CD4-positive, alpha-beta T cell treated with Interleukin-1 beta for 1 hour (primary cell): ENCODE measurements at regions not wholly inside any gene's neighbourhood (a gene's known extent, or its start where the extent isn't known, plus 50 kb on each side); places are given as distances from the start of the nearest gene placed in this dataset.
"Not testable (repeated sequence)": the region's sequence is repeated elsewhere in the genome, so short reads cannot be mapped to it uniquely, and the experiment has no call there.

Experiments
- DNase-seq, 2 donors: peaks; one replicate each; pipeline ENCODE4 v3.0.0-alpha.2; 2020 to 2022

GRCh38 chrX:45630078-45630477 lies 429.4 kb upstream of the DIPK2B start:
- DNase-seq, result no peak

- no peak for DNase-seq
Observed at GRCh38 chrX:45628041-45628440, 427.4 kb upstream of the DIPK2B start.

GRCh38 chrX:45623266-45623665 lies 422.6 kb upstream of the DIPK2B start:
- DNase-seq, result no peak

GRCh38 chrX:45622538-45622937 lies 421.9 kb upstream of the DIPK2B start:
- DNase-seq, result no peak

- DNase-seq, result no peak
Observed at GRCh38 chrX:45622042-45622423, 421.4 kb upstream of the DIPK2B start.

- DNase-seq, result no peak
Observed at GRCh38 chrX:45621376-45622041, 420.8 kb upstream of the DIPK2B start.

- no peak for DNase-seq
Observed at GRCh38 chrX:45619290-45619689, 418.6 kb upstream of the DIPK2B start.

GRCh38 chrX:45615591-45615990 lies 414.9 kb upstream of the DIPK2B start:
- not testable (repeated sequence) for DNase-seq

GRCh38 chrX:45614853-45615252 lies 414.2 kb upstream of the DIPK2B start:
- DNase-seq, result no peak

- no peak for DNase-seq
Observed at GRCh38 chrX:45602151-45602550, 401.5 kb upstream of the DIPK2B start.

- DNase-seq, result no peak
Observed at GRCh38 chrX:45601052-45601451, 400.4 kb upstream of the DIPK2B start.

- DNase-seq, result no peak
Observed at GRCh38 chrX:45598861-45599260, 398.2 kb upstream of the DIPK2B start.

GRCh38 chrX:45596188-45596808 lies 395.6 kb upstream of the DIPK2B start:
- no peak for DNase-seq

GRCh38 chrX:45592101-45592500 lies 391.4 kb upstream of the DIPK2B start:
- DNase-seq, result no peak

GRCh38 chrX:45591650-45592049 lies 391.0 kb upstream of the DIPK2B start:
- no peak for DNase-seq

- DNase-seq, result no peak
Observed at GRCh38 chrX:45584717-45585116, 384.0 kb upstream of the DIPK2B start.

GRCh38 chrX:45577361-45577760 lies 376.7 kb upstream of the DIPK2B start:
- DNase-seq, result no peak

- DNase-seq, result no peak
Observed at GRCh38 chrX:45571453-45571852, 370.8 kb upstream of the DIPK2B start.

- no peak for DNase-seq
Observed at GRCh38 chrX:45566456-45566855, 365.8 kb upstream of the DIPK2B start.

GRCh38 chrX:45557387-45557786 lies 356.7 kb upstream of the DIPK2B start:
- no peak for DNase-seq

GRCh38 chrX:45554736-45555135 lies 354.1 kb upstream of the DIPK2B start:
- DNase-seq, result no peak

- DNase-seq, result no peak
Observed at GRCh38 chrX:45553417-45553816, 352.7 kb upstream of the DIPK2B start.

- DNase-seq, result not testable (repeated sequence)
Observed at GRCh38 chrX:45546697-45547096, 346.0 kb upstream of the DIPK2B start.

GRCh38 chrX:45540181-45540580 lies 339.5 kb upstream of the DIPK2B start:
- no peak for DNase-seq

- no peak for DNase-seq
Observed at GRCh38 chrX:45537936-45538335, 337.3 kb upstream of the DIPK2B start.
